ENCODE measurements at regions not wholly inside any gene's neighbourhood (a gene's known extent, or its start where the extent isn't known, plus 50 kb on each side); places are given as distances from the start of the nearest gene placed in this dataset.

GRCh38 chr5:87949676-87950631 lies 318.7 kb downstream of the TMEM161B start:
- no peak for DNase-seq (ENCODE audit: low spot score)

- no peak for DNase-seq (ENCODE audit: low spot score)
Observed at GRCh38 chr5:87948486-87948885, 320.2 kb downstream of the TMEM161B start.

DNA sequence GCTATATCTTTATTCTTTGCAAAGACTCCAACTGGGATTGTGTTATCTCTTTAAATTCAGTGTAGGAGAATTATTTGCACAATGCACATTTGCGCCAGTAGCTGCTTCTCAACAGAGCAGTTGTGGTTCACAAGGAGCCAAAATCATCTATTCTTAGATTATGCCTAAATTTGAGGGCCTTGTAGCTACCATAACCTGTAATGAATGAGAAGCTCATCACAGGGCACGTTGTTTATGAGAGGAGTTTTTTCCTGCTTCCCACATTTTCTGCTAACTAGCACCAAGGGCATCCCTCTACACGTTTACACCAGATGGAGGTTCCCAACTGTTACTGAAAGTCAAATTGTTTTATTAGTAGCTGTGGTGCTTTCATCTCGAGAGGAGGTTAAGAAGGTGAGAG lies 322.4 kb downstream of the TMEM161B start:
- no peak for DNase-seq (ENCODE audit: low spot score)

- DNase-seq (ENCODE audit: low spot score): no peak
Observed at GRCh38 chr5:87945286-87945650, 323.4 kb downstream of the TMEM161B start.

DNA sequence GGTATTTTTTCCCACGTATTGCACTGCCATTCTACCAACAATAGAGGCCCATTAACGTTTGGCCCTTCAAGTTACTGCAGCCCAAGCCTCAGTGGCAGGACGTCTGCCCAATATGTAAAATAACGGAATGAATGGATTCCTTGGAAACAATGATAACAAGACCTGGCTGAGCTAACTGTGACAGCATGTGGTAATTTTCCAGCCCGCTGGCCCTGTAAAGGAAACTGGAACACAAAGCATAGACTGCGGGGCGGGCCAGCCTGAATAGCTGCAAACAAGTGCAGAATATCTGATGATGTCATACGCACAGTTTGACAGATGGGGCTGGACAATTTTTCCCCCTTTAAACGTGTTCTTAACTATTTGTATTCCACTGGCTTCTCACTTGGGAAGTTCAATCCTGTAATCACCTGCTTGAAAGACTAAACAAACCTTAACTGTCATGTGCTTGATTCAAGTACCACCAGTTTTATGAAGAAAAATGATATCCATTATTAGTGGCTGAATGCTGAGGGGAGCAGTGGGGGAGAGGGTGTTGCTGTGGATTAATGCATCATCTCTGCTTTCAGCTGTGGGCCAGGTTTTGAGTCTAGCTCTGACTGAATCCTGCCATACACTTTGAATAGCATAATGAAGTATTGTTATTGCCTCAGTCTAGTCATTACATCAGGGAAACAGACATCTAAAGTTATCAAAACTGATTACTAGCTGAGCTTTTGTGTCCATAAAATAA lies 323.9 kb downstream of the TMEM161B start:
- no peak for DNase-seq (ENCODE audit: low spot score)

- DNase-seq (ENCODE audit: low spot score): no peak
Observed at GRCh38 chr5:87940775-87941174, 327.9 kb downstream of the TMEM161B start.

GRCh38 chr5:87936667-87937066 lies 332.0 kb downstream of the TMEM161B start:
- DNase-seq (ENCODE audit: low spot score): no peak

DNA sequence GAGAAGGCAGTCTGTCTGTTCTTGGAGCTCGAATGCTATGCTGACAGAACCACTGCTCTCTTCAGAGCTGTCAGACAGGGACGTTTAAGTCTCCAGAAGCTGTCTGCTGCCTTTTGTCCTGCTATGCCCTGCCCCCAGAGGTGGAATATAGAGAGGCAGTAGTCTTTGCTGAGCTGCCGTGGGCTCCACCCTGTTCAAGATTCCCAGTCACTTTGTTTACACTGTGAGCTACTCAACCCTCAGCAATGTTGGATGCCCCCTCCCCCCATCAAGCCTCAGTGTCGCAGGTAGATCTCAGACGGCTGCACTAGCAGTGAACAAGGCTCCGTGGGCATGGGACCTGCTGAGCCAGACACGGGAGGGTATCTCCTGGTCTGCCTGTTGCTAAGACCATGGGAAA lies 344.2 kb downstream of the TMEM161B start:
- no peak for DNase-seq (ENCODE audit: low spot score)

DNA sequence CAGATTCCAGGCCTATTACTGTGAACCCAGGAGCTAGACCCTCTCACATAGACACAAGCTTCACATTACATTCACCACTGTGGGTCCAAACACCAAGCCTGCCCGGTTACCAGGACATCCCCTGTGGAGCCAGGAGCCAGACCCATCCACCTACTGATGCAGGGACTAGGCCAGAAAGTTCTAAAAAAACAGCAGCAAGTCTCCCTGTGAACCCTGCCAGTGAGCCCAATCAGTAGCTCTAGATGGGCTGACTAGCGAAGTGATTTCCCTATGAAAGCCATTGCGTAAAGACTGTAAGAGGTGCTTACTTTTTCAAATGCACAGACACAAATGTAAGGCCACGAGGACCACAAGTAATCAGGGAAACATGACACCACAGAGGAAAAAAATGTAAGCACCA lies 352.3 kb downstream of the TMEM161B start:
- no peak for DNase-seq (ENCODE audit: low spot score)

DNA sequence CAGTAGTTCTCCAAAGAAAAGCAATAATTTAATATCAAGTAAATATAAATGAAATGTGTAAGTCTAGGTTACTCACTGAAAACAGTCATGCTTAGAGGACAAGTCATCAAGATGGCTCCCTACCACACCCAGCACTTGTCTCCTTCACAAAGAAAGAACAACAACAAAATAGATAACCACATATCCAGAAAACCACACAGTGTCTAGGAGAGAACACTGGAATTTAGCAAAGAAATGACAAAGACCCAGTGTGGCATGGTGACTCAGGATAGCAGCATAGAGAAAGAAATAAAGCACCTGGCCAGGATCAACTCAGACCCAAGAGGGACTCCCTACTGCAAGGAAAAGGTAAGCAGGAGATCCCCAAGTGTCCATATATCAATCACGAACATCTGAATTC lies 356.2 kb downstream of the TMEM161B start:
- DNase-seq (ENCODE audit: low spot score): no peak

GRCh38 chr5:87909382-87909781 lies 359.3 kb downstream of the TMEM161B start:
- DNase-seq (ENCODE audit: low spot score): no peak

DNA sequence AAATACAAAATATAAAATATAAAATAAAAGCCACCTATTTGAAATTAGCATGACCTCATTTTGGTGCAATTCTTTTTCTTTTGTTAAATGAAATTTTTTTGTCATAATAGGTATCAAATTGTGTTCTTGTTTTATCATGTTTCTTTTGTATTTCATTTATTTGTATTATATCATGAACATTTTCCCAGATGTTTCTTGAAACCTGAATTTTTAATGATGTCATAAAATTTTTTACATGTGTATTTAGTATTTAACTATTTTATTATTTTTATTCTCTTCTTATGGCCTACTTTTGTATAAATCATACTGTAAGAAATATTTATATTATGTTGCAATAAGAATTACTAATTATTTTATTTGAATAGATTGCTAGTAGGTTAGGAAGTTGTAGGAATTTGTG lies 361.7 kb downstream of the TMEM161B start:
- no peak for DNase-seq (ENCODE audit: low spot score)

DNA sequence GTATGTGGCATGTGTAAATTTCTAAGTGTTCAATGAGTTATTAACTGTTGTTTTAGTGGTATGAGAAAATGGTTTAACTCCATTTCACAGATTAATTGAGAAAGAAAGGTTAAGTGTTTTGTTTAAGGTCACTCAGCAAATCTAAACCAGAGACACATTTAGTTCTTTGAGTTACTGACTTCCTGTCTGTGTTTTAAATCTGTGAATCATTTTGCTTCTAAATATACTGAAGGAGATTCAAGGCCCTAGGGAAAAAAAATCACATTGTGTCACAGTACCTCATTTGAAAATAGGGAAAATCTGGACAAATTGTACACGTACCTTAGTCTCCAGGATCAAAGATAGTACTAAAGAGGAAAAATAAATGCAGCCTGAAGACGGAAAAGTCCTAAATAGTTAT lies 368.2 kb downstream of the TMEM161B start:
- DNase-seq (ENCODE audit: low spot score): no peak

GRCh38 chr5:87899721-87900131 lies 368.9 kb downstream of the TMEM161B start:
- DNase-seq (ENCODE audit: low spot score): no peak

DNA sequence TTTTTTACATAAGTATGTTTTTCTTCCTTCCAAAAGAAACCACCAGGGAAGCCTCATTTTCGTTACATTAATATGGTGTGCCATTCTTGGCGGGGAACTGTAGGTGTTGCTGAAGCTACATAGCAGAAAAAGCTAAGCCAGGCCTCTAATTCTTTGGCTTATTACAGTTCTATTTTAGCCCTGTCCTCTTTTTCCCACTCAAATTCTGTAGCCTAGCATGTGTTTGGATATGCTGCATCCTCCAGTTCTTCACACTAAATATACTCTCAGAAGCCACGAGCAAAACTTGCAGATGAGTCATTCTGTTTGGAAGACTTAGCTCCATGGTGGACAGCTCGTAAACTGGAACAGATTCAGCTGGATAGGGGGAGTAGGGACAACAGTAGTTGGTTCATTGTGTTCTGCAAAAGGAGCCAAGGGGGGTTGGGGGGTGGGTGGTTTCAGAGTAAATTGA lies 369.4 kb downstream of the TMEM161B start:
- DNase-seq (ENCODE audit: low spot score): no peak

DNA sequence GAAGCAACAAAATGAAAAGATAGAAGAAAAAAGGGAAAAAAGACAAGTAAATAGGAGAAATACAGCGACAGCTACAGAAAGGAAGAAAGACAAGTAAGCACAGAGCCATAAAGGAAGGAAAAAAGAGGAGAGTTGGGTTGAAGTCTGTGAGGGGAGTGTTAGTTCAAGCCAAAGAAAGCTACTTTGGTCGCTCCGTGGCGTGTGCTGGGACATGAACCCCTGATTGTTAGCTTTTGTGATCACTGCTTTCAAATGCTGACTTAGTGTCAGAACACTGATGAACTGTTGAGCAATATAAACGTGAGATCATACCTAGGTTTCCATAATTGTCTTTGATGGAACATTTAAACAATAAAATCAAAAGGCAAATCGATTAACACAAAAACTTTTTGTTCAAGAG lies 370.1 kb downstream of the TMEM161B start:
- no peak for DNase-seq (ENCODE audit: low spot score)

DNA sequence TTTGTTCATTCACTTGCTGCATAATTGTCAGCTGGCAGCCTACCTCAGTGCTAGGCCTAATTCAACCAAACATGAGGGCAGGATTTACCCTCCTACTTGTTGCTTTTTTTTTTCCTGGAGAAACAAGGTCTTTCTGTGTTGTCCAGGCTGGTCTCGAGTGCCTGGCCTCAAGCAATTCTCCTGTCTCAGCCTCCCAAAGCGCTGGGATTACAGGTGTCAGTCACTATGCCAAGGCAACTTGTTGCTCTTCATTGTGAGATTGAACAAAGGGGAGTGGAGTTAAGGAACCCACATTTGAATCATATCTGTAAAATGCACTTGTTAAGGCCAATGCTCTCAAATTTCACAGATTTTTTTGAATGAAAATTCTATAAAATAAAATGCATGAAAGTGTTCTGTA lies 380.5 kb downstream of the TMEM161B start:
- no peak for DNase-seq (ENCODE audit: low spot score)

DNA sequence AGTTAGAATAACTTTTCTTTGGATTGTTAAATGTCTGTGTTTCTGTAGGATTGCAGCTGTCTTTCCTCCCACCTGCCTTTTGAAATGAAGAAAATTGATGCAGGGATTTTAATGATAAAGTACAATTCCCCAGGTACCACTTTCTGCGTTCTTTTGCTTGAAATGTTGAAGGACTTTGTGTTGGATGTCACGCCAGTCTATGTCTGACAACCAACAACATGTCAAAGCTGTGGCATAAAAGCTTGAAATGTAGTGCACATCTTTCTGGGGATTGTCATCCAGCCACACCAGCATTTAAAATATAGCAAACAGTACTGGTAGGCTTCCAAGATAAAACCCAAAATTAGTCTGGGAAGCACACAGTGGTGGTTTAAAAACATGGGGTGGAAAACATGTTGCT lies 381.4 kb downstream of the TMEM161B start:
- DNase-seq (ENCODE audit: low spot score): no peak

DNA sequence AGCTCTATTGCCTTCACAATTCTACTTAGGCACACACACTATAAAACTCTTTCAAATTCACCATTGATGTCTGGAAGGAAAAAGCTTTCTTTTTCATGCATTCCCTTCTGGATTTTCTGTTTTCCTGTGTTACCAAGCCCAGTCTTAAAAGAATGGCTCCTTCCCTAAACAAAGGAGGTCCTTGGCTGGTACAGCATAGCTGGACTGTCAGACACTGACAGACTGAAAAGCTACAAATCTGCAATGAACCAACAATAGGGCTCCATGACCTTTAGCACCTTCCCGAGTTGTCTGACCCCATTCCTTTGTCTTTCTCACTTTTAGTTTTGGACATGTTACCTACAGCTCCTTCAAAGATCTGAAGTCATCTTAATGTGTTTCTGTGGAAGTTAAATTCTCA lies 382.5 kb downstream of the TMEM161B start:
- DNase-seq (ENCODE audit: low spot score): no peak

GRCh38 chr5:87885758-87886157 lies 382.9 kb downstream of the TMEM161B start:
- no peak for DNase-seq (ENCODE audit: low spot score)

GRCh38 chr5:87877495-87877894 lies 391.1 kb downstream of the TMEM161B start:
- no peak for DNase-seq (ENCODE audit: low spot score)

- no peak for DNase-seq (ENCODE audit: low spot score)
Observed at GRCh38 chr5:87877023-87877422, 391.6 kb downstream of the TMEM161B start.

DNA sequence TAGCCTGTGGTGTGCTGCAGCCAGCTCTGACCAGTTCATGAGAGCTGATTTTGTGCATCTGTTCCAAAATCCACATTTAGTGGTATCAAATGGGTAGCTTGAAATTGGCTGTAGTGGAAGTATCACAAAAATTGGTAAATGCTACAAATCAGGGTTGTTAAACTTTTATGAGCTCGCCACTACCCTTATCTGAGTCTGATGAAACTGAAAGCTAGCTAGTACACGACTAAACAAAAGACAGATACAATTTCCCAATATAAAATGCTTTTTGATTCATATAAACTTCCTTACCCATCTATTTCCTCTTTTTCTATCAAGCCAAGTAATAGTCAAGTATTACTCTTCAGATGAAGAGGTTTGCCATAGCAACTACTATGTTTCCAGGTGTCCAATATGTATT lies 392.0 kb downstream of the TMEM161B start:
- no peak for DNase-seq (ENCODE audit: low spot score)
